Activated effector memory CD4-positive, alpha-beta T cell treated with anti-CD3 and anti-CD28 coated beads, Interleukin-2, amount 50 U/mL, for 16 hours (primary cell): ENCODE measurements at regions not wholly inside any gene's neighbourhood (a gene's known extent, or its start where the extent isn't known, plus 50 kb on each side); places are given as distances from the start of the nearest gene placed in this dataset.

Source experiments
- DNase-seq: peaks from one replicate; pipeline ENCODE4 v3.0.0-alpha.2; 2020

DNA sequence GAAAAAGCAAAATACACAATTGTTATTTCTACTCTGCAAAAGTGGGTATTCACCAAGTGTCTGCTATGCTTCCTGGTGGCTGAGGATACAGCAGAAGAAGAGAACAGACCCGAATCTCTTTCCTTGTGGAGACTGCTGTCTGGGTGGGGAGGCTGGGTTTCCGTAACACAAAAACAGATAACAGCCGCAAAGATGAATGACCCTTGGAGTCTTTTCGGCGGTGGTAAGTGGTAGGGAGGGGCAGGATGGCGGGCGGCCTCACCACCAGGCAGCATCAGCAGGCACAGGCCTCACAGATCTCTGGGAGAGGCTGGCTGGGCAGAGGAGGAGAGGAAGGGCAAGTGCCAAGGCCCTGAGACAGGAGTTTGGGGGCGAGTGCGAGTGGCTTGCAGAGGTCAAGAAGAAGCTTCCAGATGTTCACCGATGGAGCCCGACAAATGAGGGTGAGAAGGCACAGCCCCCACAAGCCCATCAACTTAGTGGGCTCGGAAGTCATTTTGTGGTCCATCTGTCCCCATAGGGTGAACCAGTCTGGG is 164.2 kb downstream of the RHOU start:
- no peak for DNase-seq

DNA sequence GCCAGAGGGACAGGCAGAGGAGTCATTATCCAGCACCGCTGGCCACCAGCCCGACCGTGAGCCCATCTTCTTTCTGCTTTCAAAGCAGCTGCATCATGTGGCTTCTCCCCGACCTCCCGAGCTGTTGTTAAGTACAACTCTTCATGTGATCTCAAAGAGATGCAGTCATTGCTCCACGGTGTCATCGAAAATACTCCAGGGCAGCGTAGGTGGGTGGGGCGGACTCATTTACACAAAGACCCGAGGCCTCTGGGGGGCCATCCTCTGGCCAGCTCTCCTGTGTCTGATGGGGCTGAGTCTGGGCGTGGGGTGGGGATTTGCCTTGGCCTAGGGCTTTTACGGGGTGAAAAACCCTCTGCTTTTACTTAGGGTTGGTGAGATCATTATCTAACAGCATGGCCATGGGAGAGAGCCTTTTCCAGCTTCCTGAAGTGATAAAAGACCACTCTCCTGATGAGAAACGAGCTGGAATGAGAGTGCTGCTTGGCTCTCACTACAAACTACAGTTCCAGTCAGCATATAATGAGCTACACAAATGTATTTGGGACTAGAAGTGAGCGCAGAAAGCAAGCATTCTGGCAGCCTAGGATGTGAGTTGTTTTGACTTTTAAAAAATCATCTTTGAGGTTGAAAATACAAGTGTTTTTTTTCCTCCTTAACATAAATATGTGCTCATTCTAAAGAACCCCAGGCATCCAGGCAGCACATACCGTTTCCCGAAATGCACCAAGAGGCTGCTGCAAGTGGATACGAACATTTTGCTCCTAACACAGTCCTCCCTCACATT is 165.0 kb downstream of the RHOU start:
- no peak for DNase-seq

DNA sequence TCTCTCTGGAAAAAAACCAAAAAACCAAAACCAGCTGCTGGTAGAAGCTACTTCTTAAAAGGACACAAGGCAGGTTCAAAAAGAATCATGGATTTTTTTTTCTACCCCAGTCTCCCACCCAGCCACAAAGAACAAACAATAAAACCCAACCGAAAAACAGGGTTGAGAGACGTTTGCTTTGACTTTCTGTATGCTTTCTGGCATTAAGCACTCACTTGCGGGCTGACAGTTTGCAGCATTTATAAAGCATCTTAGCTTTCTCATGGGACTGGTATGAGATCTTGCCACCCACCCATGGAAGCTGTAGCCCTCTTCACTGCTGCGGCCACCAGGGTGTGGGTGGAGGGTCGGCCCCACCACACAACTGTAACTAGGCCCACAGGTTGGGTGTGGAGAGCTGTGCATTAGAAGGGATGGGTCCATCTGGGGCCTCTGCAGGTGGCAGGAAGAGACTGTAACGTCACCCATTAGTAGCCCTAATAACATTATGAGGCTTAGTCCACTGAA is 165.7 kb downstream of the RHOU start:
- DNase-seq = no peak

DNA sequence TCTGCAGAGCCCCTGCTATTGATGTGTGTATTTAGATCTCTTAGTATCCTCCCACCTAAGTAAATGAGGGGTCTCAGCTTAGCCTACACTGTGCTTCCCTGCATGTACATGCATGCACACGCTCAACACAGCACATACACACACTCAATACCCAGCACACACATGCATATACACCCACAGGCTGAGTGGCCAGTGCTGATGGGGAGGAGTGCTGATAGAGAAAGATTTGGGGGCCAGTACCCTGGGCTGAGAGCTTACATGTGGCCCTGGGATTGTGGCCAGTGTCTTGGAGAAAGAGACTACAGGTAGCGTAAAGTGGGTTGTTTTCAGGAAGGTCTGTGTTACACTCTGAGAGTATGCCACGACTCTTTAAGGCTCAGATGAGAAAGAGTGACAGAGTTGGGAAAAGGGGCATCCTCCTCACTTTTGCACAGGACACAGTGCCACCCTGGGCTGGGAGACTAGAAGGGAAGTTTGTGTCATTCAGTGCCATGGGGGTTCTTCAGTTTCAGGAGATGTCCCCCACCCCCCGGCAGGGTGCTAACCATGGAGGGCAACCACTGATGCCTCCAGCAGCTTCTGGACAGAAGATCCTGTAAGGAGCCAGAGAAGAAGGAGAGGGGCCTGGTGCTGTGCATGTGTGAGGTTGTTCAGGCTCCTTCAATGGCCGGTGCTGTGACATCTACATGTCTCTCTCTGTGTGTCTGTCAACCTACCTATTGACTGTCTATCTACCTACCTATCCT is 166.8 kb downstream of the RHOU start:
- DNase-seq = no peak

DNA sequence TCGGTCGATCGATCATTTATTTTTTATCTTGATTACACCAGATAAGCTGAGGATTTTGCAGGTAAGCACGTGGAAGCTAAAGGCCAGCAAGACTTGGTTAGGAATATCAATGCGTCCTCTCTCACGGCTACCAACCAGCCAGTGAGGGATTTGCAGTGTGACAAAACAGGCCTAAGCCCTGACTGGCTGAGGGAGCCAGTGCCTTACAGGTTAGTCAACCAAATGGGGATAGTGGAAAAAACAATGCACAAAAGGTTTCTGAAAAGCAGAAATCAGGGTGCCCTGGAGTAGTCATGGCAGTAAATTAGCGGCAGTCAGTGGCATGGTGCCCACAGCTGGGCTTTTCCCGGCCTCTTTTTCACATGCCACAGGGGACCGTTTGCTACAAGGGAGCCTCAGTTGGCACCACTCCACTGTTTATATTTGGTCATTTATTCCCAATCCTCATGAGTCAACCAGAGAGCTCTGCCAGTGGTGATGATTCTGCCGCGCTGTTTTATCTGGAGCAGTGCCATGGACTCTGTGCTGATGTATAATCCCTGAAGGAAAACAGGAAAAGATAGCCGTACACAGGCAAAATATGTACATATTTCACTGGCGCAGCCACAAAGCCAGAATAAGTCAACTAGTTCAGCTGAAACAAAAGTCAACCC is 167.6 kb downstream of the RHOU start:
- no peak for DNase-seq

DNA sequence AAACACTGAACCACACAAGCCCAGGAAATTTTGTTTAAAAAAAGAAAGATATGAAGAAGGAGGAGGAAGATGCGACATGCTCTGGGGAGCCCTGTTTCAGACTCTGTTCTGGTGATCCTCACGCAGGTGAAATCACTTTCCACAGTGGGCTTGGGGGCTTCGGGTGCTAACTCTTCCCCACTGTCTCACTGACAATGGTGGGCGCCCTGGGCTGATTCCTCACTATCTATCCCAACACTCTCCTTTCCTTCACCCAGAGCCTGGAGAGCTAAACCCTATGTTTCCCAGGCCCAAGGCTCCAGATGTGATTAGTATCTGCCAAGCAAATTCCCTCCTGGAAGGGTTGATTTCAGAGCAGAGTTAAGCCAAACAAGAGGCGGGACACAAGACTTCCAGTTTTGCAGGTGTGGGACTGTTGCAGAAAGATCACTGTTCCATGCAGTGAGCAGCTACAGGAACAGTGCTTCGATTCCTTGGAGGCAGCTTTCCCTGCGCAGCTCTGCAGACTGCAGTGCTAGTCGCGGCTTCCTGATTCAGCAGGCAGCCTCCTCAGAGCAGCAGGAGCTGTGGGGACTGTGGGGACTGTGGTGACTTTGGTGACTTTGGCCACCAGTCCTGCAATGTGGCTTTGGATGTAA is 168.3 kb downstream of the RHOU start:
- no peak for DNase-seq

DNA sequence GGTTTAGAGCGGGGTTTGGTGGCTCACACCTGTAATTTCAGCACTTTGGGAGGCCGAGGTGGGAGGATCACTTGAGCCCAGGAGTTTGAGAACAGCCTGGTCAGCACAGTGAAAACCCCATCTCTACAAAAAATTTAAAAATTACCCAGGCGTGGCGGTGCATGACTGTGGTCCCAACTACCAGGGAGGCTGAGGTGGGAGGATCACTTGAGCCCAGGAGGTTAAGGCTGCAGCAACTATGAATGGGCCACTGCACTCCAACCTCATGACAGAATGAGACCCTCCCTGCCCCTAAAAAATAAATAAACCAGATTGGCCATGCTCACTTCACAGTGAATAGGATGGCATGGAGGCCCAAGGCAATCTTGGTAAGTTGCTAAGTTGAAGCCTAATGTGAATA is 168.9 kb downstream of the RHOU start:
- no peak for DNase-seq

DNA sequence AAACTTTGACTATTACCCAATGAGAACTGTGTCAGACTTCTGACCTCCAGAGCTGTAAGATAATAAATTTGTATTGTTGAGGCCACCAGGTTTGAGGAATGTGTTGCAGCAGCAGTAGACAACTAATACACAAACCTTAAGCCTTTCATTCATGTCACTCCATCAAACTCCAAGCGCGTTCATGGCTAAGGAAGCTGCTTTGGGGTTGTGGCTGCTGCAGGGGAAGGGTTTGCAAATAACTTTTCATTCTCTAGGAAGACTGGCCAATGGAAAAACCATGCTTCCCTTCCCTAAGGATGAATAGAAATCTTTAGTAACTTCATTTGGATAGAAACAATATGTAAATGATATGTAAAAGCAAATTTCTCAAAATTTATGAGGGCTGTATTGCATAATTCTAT is 170.4 kb downstream of the RHOU start:
- DNase-seq = no peak

DNA sequence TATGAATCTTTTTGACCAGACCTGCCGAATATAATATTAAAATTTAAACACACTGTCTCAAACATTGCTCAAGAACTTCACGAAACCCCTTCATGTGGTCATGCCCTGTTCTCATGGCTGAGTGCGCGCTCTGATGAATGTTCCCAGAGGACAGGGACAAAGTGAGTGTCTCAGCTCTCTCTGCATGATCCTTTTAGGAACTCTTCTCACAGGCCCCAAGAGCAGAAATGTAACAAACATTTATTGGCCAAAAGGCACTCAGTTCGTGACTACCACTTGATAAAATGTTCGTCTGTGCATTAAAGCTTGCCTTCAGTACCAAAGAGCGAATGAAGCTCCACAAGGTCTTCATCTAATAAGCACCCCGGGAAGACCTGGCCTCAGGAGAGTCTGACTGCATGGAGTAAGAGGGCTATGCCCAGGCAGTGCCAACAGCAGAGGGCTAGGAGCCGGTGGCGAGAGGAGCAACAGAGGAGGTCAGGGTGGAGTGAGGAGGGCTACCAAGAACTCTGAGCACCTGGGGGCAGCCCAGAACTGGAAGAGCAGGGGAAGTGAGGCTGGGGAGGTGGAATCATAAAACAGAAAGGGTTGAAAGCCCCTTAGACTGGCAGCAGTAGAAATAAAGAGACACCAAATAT is 171.1 kb downstream of the RHOU start:
- no peak for DNase-seq

DNA sequence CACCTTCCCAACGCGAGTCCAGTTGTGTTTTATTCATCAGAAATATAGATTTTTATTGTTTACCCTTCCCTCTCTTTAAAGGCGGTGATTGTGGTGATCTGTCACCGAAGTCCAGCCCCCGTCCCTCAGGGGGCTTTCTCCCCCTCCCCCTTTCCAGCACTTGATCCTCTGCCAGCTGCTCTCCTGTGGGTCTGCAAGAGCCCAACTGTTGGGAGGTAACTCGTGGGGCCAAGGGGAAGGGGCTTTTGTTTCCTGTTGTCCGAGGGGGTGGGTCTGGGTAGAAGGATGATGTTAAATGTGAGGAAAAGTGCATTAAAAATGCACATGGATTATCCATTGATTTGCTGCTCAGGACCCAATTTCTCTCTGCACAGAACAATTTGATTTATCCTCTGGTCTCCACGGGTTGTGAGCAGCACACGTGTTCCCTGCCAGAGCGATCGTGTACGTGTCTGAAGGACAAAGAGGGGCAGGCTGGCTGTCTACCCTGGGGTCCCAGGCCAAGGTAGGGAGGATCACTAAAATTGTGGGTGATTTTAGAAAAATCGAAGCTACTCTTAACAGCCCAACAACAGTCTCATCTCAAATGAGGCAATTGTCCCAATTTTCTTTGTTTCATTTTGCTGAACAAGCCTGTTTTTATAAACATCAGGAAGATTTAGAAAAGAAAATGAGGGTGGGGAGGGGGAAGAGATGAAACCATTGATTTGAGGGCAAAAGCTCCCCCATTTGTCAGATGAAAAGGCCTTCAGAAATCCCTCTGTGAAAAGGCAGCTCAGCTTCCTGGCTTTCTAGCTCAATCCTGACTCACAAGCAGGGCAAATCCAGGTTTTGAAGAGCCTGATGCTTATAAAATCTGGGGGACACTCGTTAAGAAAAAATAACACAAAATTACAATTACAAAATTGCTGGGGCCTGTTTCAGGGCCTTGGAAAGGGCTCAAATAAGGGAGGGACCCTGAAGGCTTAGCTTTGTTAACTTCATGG is 176.2 kb downstream of the RHOU start:
- no peak for DNase-seq

DNA sequence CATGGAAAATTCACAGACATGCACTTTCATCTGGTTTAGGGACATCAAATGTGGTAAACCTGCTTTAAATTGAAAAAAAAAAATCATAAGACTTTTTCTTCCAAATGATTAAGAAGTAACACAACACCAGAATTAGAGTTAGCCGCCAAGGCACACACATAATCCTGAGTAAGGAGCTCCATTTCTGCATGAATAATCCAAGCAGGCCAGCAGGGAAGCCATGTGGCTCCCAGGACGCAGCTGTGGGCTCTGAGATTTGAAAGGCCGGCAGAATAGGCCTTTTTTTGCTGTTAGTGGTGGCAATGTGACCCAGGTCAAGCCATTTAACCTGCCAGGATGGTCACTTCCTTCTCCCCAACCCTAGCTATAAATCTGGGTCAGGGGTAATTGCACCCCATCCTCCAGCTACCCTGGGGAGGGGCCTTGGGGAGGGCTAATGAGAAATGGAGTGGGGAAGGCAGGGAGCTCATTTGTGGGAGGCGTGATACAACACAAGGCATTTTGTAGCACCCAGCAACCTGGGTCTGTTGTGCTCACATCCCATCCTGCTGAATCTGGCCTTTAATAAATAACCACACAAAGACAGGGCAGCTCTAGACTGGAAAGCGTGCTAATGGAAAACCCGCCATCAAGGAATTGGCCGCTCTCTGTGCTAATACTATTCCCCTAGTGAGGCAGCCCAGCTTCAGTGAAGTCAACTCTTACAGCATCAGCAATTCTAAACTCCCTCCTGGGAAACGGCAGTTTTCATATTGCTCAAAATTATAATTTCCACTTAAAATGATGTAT is 178.5 kb downstream of the RHOU start:
- no peak for DNase-seq

DNA sequence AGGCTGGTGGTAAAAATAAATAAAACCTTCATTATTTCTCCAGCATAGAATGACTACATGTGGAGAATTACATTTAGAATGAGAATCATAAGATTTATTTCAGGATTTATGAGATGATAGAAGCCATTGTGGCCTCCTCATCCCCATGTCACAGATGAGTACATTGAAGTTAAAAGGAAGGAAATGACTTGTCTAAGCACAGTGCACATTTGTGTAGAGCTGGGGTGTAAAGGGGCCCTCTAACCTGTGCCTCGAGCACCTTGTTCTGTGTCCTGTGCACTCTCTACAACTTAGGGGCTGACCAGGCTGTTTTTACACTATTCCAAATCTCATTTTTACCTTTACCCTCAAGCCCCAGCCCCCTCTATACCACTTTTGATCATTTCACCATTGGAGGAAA is 179.4 kb downstream of the RHOU start:
- no peak for DNase-seq

DNA sequence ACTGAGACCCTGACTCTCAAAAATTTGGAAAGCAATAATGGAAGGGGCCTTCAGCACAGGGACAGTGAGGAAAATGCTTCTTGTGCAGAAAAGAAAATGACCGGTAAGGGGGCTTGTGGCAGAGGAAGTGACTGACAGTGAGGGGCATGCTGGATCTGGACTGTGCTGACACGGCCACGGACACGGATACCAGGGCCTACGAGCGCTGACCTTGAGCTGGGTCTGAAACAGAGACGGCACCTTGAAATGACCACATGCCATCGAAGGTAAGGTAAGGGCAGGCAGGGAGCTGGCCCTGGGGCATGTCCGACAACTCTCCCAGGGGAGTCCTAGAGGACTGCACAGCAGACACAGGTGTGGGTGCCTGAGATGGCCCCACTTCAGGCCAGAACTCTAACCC is 182.1 kb downstream of the RHOU start:
- DNase-seq = no peak

DNA sequence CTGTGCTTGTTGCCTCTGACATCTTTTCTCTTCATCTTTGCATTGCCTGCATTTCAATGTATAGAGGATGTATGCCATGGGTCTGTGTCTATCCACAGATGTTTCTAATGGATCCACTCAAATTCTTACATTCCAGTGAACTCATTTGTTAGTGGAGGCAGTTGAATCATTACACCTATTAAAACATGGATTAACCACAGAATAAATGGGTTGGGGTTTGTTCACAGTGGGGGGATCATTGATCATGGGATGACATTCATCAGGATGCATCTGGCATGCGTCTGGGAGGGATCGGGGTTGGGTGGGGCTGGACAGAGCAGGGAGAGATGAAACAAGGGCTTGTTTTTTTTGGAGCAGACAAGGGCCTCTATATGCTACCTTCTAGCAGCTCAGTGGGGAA is 182.5 kb downstream of the RHOU start:
- no peak for DNase-seq

DNA sequence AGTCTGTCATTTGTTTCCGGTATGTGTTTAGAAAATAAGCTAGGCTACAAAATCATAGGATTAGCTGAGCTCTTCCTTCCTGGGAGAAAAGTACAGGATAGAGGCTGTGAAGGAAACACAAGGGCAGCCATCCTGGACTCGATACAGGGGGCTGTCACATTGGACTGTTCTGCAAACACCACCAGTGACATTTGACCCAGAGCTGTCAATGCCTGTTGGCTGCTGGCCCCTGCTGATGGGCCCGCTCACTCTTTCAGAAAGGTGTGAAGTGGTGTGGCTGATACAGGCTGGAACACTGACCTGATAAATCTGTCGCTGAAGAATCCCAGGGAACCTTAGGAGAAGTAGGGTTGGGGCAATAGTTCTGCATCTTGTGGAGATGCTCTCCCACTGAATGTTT is 183.1 kb downstream of the RHOU start:
- no peak for DNase-seq

DNA sequence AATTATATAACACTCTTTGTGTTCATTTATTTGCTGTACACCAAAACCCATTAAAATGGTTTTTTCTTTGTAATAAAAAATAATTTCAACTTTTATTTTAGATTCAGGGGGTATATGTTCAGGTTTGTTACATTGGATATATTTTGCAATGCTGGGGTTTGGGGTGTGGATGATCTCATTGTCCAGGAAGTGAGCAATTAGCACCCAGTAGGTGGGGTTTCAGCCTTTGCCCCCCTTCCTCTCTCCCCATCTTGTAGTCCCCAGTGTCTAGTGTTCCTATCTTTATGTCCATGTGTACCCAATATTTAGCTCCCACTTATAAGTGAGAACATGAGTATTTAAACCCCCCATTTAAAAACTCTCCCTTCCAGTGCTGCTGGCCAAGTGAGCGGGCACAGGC is 184.6 kb downstream of the RHOU start:
- no peak for DNase-seq

DNA sequence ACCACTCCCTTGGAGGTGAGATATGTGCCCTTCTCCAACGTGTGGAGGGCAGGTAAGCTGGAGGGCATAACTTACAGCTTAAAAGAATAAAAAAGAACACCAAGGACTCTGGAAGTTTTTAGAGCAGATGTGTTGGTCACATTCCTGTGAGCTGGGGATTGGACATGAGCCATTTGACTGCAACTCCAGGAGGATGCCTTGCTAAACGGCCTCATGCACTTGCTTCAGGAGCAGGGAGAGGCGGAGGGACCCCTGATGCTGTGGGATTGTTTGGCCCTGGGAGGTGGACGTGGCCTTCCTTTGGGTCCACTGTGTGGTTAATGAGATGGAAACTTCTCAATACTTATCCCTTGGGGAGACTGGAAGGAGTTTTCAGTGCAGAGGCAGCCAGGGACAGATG is 185.6 kb downstream of the RHOU start:
- no peak for DNase-seq

DNA sequence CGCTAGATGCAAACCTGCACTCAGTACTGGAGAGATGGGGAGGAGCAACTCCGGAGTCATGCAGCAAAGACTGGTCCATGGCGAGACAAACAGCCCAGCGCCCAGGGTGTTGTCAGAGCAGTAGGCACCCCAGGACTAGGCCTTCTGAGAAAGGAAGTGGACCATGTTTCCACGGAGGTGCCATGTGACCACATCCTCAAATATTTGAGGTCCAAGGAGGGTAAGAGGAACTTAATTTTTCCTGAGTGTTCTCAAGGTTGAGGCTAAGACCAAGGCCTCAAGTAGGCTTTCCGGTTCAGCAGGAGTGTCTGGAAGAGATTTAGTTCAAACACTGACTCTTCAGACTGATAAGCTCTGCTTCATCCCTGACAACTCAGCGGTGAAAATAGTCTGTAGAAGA is 186.2 kb downstream of the RHOU start:
- DNase-seq = no peak

DNA sequence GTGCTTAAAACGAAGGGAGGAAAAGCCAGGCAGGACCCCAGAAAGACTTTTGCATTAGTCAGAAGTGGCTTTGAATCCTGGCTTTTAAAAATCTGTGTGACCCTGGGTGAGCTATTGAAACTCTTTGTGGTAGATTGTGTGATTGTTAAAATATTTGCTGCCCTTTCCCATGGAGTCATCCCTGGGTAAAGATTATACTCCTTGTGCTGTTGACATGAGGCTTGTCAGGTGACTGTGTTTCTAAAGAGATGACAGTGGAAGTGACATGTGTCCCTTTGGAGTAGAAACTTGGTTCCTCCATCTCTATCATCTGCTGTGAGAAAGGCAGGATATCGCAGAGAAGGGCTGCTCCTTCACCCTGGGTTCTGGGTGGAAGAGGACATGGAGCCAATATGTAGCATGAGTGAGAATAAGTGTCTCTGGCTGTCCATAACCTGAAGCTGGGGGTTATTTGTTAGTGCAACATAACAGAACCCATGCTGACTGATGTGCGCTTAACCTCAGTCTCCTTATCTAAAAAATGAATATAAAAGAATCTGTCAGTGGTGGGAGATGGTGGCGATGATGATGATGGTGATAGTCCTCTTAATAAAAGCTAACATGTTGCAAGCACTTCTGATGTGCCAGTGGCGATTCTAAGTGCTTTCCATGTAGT is 187.6 kb downstream of the RHOU start:
- no peak for DNase-seq
